ENCODE measurements at regions not wholly inside any gene's neighbourhood (a gene's known extent, or its start where the extent isn't known, plus 50 kb on each side); places are given as distances from the start of the nearest gene placed in this dataset.

GRCh38 chr3:118791246-118791645 lies 243.4 kb downstream of the IGSF11 start:
- TF ChIP-seq CTCF (IDR thresholded peaks at IDR 0.05) (no peak), EP300 (IDR thresholded peaks at IDR 0.05) (no peak)
